NB4 (cell line): ENCODE measurements at regions not wholly inside any gene's neighbourhood (a gene's known extent, or its start where the extent isn't known, plus 50 kb on each side); places are given as distances from the start of the nearest gene placed in this dataset.

Experiments used
- CTCF ChIP-seq: IDR thresholded peaks from one replicate; pipeline ENCODE4 v1.5.1; 2012; ENCODE audit warnings: low read depth, low read length
- POLR2A ChIP-seq: IDR thresholded peaks from 2 replicates; pipeline ENCODE4 v1.6.1; 2011; ENCODE audit warnings: mild to moderate bottlenecking; ENCODE audit not compliant: insufficient read length; ENCODE audit errors: extremely low read depth

GRCh38 chr1:4093856-4094565 is 193.9 kb upstream of the C1orf174 start:
- TF ChIP-seq CTCF (no peak), POLR2A (no peak)
